Osteocyte (in vitro differentiated cells): ENCODE measurements at regions not wholly inside any gene's neighbourhood (a gene's known extent, or its start where the extent isn't known, plus 50 kb on each side); places are given as distances from the start of the nearest gene placed in this dataset.

Experiments used
- DNase-seq: peaks from one replicate; pipeline ENCODE4 v3.0.0; 2021; ENCODE audit warnings: mixed read lengths; ENCODE audit not compliant: unreplicated experiment; ENCODE audit errors: extremely low spot score
- H3K27ac Mint-ChIP-seq: one replicate; pipeline ENCODE4 v1.8.0; 2021; ENCODE audit warnings: mild to moderate bottlenecking, mixed read lengths; ENCODE audit not compliant: unreplicated experiment
- H3K27me3 Mint-ChIP-seq: one replicate; pipeline ENCODE4 v1.8.0; 2021; ENCODE audit warnings: mixed read lengths; ENCODE audit not compliant: unreplicated experiment
- H3K36me3 Mint-ChIP-seq: one replicate; pipeline ENCODE4 v1.8.0; 2021; ENCODE audit warnings: mixed read lengths; ENCODE audit not compliant: unreplicated experiment
- H3K4me1 Mint-ChIP-seq: one replicate; pipeline ENCODE4 v1.8.0; 2021; ENCODE audit warnings: mixed read lengths; ENCODE audit not compliant: unreplicated experiment
- H3K4me3 Mint-ChIP-seq: one replicate; pipeline ENCODE4 v1.8.0; 2021; ENCODE audit warnings: mild to moderate bottlenecking, moderate library complexity, mixed read lengths; ENCODE audit not compliant: unreplicated experiment
- H3K9me3 Mint-ChIP-seq: one replicate; pipeline ENCODE4 v1.8.0; 2021; ENCODE audit warnings: mixed read lengths; ENCODE audit not compliant: unreplicated experiment
- TF ChIP-seq, protein P1 (sequence below): fragments of 200-600 bp; sonication (generic); IDR thresholded peaks from 2 replicates; pipeline ENCODE4 v1.5.0; 2021; ENCODE audit warnings: antibody characterized with exemption, mild to moderate bottlenecking, moderate library complexity

DNA sequence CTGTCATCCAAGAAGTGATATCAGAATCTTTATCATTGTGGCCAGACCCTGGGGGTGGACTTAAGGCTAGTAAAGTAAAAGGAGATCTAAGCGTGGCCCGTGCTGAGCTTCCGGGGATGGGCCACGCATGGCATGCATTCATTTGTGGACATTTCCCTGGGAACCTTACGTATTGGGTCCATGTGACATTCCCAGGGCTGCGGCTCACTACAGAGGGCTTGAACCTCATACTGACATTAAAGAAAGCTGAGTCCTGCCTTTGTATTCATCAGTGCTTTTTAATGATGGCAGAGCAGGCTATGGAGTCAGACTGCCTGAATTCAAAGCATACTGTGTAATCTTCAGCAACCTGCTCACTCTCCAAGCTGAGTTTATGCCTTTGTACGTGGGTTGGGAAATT lies 152.2 kb upstream of the AFDN start:
- TF ChIP-seq, protein P1, sequence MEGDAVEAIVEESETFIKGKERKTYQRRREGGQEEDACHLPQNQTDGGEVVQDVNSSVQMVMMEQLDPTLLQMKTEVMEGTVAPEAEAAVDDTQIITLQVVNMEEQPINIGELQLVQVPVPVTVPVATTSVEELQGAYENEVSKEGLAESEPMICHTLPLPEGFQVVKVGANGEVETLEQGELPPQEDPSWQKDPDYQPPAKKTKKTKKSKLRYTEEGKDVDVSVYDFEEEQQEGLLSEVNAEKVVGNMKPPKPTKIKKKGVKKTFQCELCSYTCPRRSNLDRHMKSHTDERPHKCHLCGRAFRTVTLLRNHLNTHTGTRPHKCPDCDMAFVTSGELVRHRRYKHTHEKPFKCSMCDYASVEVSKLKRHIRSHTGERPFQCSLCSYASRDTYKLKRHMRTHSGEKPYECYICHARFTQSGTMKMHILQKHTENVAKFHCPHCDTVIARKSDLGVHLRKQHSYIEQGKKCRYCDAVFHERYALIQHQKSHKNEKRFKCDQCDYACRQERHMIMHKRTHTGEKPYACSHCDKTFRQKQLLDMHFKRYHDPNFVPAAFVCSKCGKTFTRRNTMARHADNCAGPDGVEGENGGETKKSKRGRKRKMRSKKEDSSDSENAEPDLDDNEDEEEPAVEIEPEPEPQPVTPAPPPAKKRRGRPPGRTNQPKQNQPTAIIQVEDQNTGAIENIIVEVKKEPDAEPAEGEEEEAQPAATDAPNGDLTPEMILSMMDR = no peak
- Mint-ChIP-seq H3K27ac (no peak overlapping the region), H3K36me3 (no peaks in the 10 kb centered on the region), H3K27me3 (peaks cover 47% of the 10 kb centered on the region), H3K4me3 (no peak overlapping the region), H3K9me3 (peaks cover 4% of the 10 kb centered on the region), H3K4me1 (peaks cover 20% of the 10 kb centered on the region)
- no peak for DNase-seq

- no peaks in the 10 kb centered on the region for H3K36me3 Mint-ChIP-seq
- peaks cover 56% of the 10 kb centered on the region for H3K27me3 Mint-ChIP-seq
- no peak for DNase-seq
- no peak overlapping the region for H3K27ac Mint-ChIP-seq
- H3K4me3 Mint-ChIP-seq = no peak overlapping the region
- TF ChIP-seq, protein P1 = no peak
- H3K4me1 Mint-ChIP-seq = peaks cover 20% of the 10 kb centered on the region
- peaks cover 4% of the 10 kb centered on the region for H3K9me3 Mint-ChIP-seq
Observed at GRCh38 chr6:167676000-167676665, 150.6 kb upstream of the AFDN start.

- DNase-seq = no peak
- no peak overlapping the region for H3K27ac Mint-ChIP-seq
- no peak overlapping the region for H3K4me3 Mint-ChIP-seq
- TF ChIP-seq, protein P1 = no peak
- H3K27me3 Mint-ChIP-seq = peaks cover 56% of the 10 kb centered on the region
- H3K4me1 Mint-ChIP-seq = peaks cover 20% of the 10 kb centered on the region
- no peaks in the 10 kb centered on the region for H3K36me3 Mint-ChIP-seq
- peaks cover under 1% of the 10 kb centered on the region for H3K9me3 Mint-ChIP-seq
Observed at GRCh38 chr6:167676666-167677421, 149.9 kb upstream of the AFDN start.

GRCh38 chr6:167677422-167677789 lies 149.3 kb upstream of the AFDN start:
- Mint-ChIP-seq H3K4me1 (peaks cover 22% of the 10 kb centered on the region), H3K27ac (no peak overlapping the region)

More at GRCh38 chr6:167677422-167677789, 149.3 kb upstream of the AFDN start:
- peaks cover 56% of the 10 kb centered on the region for H3K27me3 Mint-ChIP-seq
- TF ChIP-seq, protein P1 = no peak
- DNase-seq = no peak
- H3K36me3 Mint-ChIP-seq = no peaks in the 10 kb centered on the region
- no peaks in the 10 kb centered on the region for H3K9me3 Mint-ChIP-seq
- H3K4me3 Mint-ChIP-seq = no peak overlapping the region
